ENCODE measurements at regions not wholly inside any gene's neighbourhood (a gene's known extent, or its start where the extent isn't known, plus 50 kb on each side); places are given as distances from the start of the nearest gene placed in this dataset.
A peak's percentile ranks its signal among the peaks of the same experiment; 100 is the strongest.

DNA sequence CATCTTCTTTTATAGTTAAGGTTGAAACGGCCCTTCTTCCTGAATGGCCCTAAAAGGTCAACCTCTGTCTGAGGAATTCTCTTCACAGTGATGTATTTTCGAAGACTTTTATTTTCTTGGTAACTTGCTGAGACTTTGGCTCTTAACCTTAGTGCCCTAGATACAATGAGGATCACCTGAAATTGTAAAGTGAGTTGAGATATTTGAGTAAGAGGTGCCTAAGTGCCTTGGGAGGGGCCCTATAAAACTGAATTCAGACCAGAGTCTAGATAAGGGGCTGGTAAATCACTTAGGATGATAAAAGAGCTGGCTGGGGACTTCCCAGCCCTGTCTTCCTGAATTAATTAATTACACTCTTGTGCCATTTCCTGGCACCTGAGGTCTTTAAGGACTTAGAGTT, 505.6 kb upstream of the KIRREL3 start:
- no peak for DNase-seq (ENCODE audit: low read depth)

DNA sequence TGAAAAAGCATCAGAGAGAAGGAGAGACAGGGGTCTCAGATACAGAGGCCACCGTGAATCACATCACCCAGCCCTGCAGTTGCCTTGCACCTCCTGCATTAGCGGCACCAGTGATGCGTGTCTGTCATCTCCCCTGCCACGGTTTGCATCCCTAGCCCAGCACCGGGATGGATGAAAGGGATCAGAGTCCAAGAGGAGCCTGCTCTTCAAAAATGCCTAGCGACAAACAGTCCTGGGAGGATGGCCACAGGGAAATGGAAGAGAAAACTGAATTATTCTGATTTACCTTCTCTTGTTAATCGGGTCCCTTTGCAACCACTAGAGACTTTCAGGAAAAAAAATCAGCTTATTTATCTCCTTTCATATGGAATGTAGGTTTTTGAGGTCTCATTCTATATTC, 495.6 kb upstream of the KIRREL3 start:
- no peak for DNase-seq (ENCODE audit: low read depth)

DNA sequence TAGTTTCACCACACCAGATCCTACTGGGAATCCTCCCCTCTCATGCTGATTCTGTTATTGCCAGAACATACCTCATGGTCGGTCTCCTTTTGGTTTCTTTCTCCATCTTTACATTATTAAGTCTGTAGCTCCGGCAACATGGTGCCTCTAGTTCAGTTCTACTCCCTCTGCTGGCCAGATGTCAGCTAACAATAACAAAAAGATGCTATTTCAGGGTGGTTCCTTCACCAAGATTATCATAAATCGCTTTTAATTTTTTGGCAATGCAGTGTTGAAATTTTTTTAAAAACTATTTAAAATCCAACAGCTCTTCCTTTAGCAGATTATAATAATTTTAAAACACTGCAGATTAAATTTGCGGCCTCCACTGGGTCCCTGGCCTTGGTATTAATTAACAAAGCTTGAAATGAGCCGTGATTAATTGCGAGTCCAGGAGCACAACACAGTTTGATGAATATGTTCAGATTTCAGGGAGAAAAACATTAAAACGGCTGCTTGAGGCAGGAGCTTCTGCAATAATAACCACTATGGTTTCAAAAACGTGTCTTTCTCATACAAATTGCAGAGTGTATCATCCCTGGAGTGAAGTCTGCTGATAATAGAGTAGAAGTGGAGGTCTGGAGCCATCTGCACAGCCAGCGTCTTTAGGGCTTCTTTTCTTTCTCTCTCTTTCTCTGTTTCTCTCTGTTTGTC, 492.9 kb upstream of the KIRREL3 start:
- DNase-seq (ENCODE audit: low read depth): peak; percentile 31

DNA sequence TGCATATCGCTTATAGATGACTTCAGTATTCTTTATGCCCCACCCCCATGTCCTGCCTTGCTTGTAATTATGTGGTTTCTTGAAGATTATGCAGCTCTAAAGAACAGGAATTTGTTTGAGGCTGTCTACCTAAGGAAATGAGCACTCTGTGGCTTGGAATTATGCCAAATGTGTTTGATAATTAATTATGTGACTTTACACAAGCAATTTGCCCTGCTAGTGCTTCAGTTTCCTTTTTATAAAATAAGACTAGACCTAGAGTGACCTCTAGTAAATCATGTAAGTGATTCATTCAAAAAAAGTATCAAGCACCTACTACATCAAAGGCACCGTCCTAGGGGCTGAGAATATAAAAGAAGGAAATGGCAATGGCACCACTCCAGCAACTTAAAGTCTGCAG, 491.5 kb upstream of the KIRREL3 start:
- peak; percentile 98 for DNase-seq (ENCODE audit: low read depth)

DNA sequence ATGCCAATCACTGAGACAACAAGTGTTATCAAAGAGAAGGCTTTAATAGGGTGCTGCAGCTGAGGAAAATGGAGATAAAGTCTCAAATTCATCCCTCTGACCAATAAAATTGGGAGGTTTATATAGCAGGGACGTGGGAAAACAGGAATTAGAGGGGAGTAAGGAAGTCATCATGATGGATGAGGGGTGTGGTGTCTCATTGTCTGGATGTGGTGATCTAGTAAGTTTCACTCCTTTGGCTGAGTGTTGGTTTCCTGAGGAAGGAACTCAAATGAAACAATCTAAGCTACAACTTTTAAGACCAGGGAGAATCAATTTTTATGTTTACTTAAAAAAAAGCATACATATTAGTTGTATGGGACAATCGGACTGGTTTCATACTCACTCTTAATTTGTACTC, 491.0 kb upstream of the KIRREL3 start:
- DNase-seq (ENCODE audit: low read depth): no peak

DNA sequence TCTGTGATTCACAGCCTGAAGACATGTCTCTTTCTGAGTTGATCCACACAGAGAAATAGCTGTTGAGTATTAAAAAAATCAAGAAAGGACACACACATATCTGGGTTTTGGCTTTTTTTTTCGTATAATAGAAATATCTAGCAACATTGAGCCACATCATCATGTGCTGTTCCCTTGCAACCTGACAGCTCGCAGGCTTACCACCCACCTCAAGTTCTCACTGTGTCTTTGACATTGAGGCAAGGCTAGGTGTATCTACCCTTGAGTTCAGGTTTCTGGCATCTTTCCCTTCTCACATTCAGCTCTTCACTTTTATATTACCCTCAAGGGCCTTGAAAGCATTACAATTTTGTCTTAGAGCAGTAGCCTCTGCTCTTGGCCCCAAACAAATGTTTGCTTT, 490.3 kb upstream of the KIRREL3 start:
- no peak for DNase-seq (ENCODE audit: low read depth)

DNA sequence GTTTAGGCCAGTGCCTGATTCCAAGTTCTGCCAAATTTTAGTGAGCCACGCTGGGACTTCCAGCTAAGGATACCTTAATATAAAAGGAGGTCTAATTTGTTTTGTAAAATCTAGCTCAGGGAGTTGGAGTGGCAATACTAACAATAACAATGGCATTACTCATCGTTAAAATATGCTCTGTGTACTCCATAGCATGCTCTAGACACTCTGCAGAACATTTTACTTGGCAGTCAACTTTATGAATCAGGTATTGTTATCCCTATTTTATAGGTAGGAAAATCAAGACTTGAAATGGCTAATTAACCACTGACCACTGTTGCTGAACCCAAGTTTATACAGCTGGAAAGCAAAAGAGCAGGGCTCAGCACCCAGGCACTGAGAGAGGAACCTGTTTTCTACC, 485.0 kb upstream of the KIRREL3 start:
- peak; percentile 97 for DNase-seq (ENCODE audit: low read depth)

DNA sequence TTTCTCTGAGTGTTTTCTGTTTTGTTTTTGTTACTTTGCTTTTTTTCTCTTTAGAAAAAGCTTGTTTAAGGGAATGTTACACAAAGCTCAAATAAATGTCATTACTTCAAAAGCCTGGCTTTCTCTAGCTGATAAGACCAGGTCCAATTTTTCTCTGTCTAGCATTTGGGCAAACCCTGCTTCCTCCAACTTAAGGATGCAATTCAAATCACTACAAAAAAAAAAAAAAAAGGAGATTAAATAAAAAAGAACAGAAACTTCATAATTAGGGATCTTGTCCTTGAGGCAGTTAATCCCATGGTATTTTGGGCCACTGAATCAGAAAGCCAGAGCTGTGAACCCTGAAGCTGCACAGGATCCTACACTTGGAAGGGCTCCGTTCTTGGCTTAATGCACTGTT, 480.8 kb upstream of the KIRREL3 start:
- DNase-seq (ENCODE audit: low read depth): no peak

DNA sequence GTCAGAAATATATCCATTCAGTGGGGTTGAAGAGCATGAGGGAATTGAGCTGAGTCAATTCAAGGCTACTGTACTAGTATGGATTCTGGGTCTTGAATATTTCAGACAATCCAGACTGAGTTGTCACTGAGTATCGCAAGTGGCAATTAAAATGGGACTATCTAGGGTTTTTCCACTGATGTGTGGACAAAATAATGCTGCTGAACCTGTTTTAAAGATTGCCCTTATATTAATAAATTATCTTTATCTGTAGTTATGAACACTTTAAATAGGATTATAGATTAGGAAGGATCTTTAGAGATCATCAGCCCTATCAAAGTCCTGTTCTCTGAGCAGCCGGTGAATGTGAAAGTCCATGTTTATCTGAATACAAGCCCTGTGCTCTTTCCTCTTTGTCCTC, 478.3 kb upstream of the KIRREL3 start:
- DNase-seq (ENCODE audit: low read depth): no peak

DNA sequence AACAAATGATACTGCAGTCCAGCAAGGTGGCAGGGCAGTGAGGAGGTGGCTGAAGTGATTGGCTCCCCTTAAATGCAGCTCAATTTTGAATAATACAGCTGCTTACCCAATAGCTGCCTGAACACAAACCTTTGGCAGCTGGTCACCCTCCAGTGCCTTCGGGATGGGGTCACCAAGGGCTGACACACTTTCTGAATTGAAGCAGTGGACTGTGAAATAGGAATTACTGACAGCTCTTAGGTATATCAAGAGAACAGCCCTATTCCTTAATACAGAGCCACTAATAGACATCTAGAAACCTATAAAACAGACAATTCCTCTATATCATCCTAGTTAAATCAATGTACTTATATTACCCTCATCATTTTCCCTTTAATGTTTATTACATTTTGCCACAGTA, 474.2 kb upstream of the KIRREL3 start:
- DNase-seq (ENCODE audit: low read depth): peak; percentile 53

DNA sequence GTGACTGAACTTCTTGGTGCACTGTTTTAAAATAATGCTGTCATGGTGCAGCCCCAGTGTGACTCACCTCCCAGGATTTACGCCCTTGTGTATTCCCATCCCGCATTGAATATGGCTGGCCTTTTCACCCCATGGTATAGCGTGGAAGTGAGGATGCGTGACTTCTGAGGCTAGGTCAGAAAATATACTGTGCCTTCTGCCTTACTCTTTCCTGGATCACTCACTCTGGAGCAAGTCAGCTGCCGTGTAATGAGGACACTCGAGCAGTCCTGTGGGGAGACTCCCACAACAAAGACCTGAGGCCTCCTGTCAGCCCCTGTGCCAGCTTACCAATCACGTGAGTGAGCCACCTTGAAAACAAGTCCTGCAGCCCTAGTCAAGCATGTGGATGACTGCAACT, 471.9 kb upstream of the KIRREL3 start:
- DNase-seq (ENCODE audit: low read depth): no peak

DNA sequence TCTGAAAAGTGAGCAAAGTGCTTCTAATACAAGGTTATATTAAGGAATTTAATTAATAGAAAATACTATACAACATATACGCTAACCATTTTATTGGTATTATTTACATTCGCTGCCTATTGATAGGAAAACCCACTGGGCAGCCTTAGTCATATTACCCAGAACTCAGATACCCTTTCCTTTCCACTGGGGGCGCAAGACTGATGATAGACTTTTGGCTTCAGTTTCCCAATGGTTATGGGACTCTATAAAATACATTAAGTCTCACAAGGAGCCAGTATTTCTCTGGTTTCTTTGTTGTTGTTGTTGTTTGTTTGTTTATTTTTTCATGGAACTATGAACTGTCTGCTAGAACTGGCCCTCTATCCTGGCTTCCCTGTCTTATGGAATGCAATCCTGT, 471.1 kb upstream of the KIRREL3 start:
- no peak for DNase-seq (ENCODE audit: low read depth)

DNA sequence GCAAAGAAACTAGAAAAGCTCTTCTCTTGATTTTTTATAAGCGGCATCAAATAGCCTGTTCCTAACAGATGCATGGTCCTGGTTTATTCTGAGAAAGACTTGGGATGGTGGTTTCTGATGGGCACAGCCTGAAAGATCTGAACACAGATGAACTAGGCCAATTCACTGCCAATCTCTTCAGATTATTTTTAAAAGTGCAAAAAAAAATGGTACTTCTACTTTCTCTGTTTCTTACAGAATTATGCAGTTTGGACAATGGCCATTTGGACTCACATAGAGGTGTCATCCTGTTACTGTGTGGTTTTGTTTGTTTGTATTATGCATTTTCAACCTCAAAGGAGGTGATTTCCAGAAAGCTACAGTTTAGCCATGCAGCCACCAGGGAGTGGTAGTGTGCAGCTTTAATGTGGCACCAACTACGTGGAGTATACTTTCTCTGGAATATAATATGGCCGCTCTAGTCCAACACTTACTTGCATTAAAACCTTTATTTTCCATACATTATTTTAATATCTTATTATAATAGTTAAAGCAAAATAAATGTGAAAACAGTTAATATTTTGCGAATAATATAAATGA, 469.8 kb upstream of the KIRREL3 start:
- DNase-seq (ENCODE audit: low read depth): peak; percentile 17

DNA sequence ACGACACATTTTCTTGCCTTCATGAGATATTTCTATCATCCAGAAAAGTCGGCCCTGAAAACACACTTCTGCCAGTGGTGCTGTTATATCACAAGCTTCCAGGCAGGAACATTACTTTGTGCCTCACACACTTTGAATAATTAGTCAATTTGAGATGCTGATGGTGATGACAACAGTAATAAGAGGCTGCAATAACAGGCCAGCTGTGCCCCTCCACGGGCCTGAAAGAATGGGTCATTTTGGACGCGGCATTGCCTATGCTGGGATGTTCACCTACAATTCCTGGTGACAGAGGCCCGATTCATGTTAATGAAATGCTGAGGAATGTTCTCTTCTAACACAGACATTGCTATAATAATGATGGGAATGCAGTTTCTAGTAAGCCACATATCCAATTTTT, 463.8 kb upstream of the KIRREL3 start:
- DNase-seq (ENCODE audit: low read depth): no peak

DNA sequence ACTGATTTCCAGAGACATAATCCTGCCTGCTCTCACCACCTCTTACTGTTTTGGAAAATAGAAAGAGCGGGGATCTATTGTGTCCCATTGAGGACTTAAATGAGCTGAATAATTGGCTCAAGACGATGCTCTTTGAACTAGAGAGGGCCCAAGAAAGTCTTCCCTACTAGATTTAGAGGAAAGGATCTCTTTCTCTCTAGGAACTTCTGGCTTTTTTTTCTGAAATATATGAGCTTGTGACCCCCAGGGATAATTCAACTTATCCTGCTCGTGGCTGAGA, 461.4 kb upstream of the KIRREL3 start:
- no peak for DNase-seq (ENCODE audit: low read depth)

DNA sequence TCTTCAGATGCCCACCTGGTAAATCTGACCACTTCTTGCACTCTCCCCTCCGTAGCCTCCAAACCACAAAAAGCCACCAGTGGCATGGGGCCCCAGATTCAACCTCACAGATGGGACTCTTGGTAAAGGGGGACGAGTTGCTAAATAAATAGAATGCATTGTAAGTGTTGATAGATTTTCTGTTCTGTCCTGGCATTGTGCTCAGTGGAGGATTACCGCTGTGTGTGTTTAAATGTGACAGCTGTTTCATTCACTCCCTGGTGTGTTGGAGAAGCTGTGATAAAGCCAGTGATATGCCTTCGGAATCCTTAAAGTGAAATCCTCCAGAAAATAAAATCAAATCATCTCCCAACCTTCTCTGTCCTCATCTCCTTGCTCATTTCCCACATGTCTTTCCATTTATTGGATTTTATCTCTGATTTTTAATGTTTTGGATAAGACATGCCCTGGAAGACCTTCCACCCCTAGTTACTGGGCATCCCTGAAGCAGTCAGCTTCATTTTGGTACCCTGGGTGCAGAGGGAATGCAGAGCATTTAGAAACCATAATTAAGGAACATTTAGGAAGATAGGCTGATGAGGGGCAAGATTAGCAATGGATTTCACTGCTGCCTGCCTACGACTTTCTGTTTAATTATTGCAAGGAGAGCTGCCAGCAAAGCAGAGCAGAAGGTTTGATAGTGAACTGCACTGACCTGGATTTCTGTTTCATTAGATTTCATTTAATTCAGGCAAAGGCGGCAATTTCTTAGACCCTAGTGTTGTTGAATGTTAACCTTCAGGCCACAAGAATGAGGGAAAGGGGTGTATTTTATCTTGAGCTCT, 460.9 kb upstream of the KIRREL3 start:
- no peak for DNase-seq (ENCODE audit: low read depth)

DNA sequence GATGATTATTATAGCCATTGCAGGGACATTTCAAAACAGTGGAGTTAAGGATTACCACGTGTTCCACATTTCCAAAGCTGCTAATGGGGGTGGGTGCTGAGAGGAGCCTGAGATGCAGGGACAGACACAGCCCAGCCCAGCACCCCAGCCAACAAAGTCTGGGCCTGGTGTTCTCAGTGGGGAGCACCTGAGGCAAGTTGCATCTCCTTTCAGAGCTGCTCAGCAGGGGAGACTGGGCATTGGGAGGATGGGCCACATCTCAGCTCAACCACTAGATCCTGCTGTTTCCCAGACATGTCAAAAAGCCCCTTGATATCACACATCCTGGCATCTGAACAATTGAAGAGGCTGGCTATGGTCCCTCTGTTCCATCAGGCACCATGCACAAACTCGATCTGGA, 458.0 kb upstream of the KIRREL3 start:
- no peak for DNase-seq (ENCODE audit: low read depth)

DNA sequence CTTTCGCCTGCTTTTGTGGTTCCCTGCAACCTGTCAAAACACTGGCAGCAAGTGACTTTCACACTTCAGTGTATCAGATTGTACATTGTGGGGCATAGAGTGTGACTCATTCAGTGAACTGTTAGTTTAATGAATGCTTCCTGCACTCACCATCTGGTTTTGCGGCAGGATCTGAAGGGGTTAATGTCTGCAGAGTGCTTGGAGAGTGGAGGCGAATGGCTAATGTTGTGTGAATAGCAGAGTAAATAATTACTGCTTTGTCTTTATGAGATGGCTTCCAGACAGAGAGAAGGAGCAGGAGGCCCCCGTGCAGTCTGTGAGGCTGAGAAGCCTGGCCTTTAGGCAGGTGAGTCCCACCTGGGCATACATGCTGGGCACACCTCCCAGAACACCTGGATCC, 454.3 kb upstream of the KIRREL3 start:
- DNase-seq (ENCODE audit: low read depth): peak; percentile 78

DNA sequence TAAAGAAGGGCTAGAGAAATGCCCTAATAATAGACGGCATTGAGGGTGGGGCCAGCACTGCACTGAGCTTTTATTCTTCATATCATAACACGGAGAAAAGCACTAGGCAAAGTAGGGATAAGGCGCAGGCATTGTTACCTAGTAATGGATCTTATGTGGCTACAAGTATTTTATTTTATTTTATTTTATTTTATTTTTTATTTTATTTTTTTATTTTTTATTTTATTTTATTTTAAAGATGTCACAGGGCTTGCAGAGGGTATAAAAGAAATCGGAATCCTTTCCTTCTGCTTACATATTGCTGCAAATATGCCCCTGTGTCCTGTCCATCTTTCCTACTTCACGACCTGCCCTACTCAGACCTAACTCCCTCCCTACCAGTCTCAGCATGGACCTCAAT, 452.0 kb upstream of the KIRREL3 start:
- DNase-seq (ENCODE audit: low read depth): no peak

DNA sequence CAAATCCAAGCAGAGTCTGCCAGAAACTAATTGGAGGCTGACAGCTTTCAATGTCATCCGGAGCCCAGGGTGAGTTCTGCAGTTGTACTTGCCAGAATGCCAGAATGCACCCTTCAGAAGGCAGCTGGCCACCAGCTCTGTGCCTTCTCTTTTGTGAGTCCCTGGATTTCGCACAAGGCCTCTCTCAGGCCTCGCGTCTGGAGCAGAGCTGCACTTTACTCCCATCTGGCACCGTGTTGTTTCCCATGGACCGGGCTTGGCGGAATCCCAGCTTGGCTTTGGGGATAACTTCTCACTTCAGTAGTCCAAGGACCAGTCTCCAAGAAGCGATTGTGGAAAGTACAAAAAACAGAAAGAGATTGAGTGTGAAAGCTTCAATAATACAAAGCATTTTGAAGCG, 451.3 kb upstream of the KIRREL3 start:
- no peak for DNase-seq (ENCODE audit: low read depth)

DNA sequence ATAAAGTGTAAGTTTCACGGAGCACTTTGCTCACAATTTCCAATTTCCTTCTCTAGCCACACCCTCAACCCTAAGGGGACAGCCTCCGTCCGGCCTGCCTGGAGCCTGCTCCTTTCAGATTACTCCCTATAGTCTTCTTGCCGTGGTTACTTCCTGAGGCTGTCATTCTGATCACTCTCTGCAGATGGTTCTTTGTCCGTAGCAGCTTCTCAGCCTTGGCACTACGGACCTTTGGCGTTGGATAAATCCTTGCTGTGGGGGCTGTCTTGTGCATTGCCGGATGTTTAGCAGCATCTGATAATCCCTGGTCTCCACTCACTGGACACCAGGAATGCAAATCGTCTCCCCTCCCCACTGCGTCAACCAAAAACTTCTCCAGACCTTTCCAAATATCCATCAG, 447.5 kb upstream of the KIRREL3 start:
- DNase-seq (ENCODE audit: low read depth): no peak

DNA sequence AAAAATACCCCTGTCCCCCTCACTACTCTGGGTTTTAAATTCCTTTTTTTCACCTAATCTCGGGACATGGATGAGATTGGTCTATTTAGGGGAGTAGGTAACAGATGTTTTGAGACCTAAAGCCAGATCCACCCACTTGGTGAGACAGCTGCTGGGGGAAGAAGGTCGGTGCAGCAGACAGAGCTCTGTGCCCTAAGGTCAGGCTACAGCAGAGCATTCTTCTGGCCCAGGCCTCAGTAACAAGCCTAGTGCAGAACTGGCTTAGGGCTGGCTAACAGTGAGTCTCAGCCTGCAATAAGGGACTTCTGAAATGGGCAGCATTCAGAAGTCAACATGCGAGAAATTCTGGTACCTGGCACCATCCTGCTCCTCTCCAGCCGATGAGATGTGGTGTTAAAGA, 444.9 kb upstream of the KIRREL3 start:
- no peak for DNase-seq (ENCODE audit: low read depth)

DNA sequence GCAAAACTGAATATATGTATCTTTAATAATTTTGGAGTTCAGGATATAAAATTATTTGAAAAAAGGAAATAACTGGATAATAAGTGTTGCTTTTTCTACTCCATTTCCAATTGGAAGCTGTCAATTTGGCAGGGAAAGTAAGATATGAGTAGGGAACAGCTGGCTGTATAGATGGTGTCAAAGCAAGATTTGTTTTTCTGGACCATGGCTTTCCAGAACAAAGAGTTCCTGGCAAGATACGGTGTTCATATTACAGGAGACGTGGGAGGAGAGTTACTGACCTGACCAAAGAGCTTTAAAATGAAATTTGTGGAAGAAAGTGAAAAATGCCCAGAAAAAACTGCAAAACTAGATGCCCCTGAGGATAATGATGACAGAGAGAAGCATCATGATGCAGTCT, 442.7 kb upstream of the KIRREL3 start:
- DNase-seq (ENCODE audit: low read depth): no peak

DNA sequence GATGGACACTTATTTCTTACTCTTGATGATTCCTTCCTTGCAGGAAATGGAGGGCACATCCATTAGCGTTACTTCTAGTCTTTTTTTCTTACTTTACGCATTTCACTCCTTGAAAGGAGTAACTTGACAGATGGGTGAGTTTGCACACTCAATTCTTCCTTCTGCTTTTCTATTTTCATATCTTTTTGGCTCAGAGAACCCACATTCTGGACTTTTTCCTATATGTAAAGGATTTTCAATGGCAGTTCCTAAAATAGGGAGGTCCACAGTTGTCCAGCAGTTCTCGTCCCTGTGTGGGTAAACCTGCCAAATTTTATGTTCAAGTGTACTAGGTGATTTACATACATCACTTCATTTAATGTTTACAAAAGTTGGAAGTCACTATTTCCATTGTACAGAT, 440.0 kb upstream of the KIRREL3 start:
- no peak for DNase-seq (ENCODE audit: low read depth)
